ENCODE measurements at regions not wholly inside any gene's neighbourhood (a gene's known extent, or its start where the extent isn't known, plus 50 kb on each side); places are given as distances from the start of the nearest gene placed in this dataset.

DNA sequence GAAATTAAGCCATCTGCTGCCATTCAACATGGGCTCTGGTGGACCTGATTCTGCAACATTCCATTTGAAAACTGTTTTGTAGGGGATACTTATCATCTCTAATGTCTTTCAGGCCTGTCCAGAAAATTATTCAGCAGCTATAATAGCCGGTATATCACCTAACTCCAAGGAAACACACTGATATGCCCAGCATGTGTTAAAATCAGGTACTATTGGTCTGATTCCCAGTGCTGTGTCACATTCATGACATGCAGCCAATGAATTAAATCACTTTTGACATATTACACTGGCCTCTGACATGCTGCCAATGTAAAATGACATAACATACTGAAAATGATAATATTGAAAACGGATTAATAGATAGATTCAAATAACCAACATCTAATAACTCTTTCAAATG, 60.5 kb upstream of the IRX5 start:
- intact Hi-C loops (cut with micrococcal nuclease; ENCODE audit: unreplicated experiment): no loop called here
- TF ChIP-seq, protein P1, sequence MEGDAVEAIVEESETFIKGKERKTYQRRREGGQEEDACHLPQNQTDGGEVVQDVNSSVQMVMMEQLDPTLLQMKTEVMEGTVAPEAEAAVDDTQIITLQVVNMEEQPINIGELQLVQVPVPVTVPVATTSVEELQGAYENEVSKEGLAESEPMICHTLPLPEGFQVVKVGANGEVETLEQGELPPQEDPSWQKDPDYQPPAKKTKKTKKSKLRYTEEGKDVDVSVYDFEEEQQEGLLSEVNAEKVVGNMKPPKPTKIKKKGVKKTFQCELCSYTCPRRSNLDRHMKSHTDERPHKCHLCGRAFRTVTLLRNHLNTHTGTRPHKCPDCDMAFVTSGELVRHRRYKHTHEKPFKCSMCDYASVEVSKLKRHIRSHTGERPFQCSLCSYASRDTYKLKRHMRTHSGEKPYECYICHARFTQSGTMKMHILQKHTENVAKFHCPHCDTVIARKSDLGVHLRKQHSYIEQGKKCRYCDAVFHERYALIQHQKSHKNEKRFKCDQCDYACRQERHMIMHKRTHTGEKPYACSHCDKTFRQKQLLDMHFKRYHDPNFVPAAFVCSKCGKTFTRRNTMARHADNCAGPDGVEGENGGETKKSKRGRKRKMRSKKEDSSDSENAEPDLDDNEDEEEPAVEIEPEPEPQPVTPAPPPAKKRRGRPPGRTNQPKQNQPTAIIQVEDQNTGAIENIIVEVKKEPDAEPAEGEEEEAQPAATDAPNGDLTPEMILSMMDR (IDR thresholded peaks at IDR 0.05; ENCODE audit: unreplicated experiment): no peak
- H3K4me3 Mint-ChIP-seq (ENCODE audit: low read depth, unreplicated experiment): no peak overlapping the region
- no peak overlapping the region for H3K27ac Mint-ChIP-seq (ENCODE audit: unreplicated experiment)
- BruUV-seq (replicated peaks): no TSS peak
- H3K27me3 Mint-ChIP-seq (ENCODE audit: unreplicated experiment): no peaks in the 10 kb centered on the region
- H3K9me3 Mint-ChIP-seq (ENCODE audit: low read depth, unreplicated experiment): no peaks in the 10 kb centered on the region
- CTCF ChIA-PET: no interaction called here
- H3K4me1 Mint-ChIP-seq (ENCODE audit: low read depth, unreplicated experiment): no peaks in the 10 kb centered on the region
- H3K36me3 Mint-ChIP-seq (ENCODE audit: insufficient read depth, unreplicated experiment): no peaks in the 10 kb centered on the region
- DNase-seq: no peak

DNA sequence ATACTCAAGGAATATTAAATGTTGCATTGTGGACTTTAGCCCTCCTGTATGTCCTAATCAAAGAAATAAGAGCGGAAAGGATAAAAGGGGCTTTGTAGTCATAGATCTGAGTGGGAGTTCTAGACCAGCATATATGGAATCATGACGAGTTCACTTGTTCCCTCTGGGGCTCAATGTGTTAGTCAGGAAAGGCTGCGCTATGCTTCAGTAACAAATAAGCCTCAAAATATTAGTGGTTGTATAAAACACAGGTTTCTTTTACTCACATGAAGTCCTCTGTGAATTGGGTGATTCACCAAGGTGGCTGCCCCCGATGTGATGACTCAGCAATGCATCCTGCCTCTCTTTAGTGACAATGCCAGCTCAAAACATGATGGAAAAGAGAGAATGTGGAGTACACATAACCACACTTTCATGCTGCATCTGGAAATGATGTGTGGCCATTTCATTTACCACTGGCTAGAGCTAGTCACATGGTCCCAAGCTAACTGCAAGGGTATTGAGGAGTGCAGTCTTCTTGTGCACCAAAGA, 63.3 kb upstream of the IRX5 start:
- BruUV-seq (replicated peaks): no TSS peak
- no peak for DNase-seq
- Mint-ChIP-seq H3K27me3 (ENCODE audit: unreplicated experiment) (no peaks in the 10 kb centered on the region), H3K9me3 (ENCODE audit: low read depth, unreplicated experiment) (peaks cover 2% of the 10 kb centered on the region), H3K27ac (ENCODE audit: unreplicated experiment) (no peak overlapping the region), H3K4me3 (ENCODE audit: low read depth, unreplicated experiment) (no peak overlapping the region), H3K36me3 (ENCODE audit: insufficient read depth, unreplicated experiment) (no peaks in the 10 kb centered on the region), H3K4me1 (ENCODE audit: low read depth, unreplicated experiment) (no peaks in the 10 kb centered on the region)
- CTCF ChIA-PET: no interaction called here
- TF ChIP-seq, protein P1 (IDR thresholded peaks at IDR 0.05; ENCODE audit: unreplicated experiment): no peak
- intact Hi-C loops (cut with micrococcal nuclease; ENCODE audit: unreplicated experiment): no loop called here

DNA sequence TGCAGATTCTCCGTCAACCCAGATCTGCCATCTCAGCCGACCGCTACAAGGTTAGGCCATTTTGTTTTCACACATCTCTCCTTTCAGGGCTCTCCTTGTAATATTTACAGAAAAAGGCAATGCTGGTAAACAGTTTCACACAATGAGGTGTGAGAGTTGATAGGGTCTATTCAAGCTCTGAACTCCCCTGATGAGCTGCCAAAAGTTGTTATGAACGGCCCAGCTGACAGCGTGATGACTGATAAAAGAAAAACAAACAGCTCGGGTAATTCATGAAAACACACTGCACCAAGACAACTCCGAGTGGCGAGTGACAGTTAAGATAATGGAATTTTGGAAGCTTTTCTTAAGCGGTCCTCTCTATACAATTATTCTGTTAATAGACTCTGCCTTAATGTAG, 68.1 kb upstream of the IRX5 start:
- intact Hi-C loops (cut with micrococcal nuclease; ENCODE audit: unreplicated experiment): no loop called here
- H3K4me3 Mint-ChIP-seq (ENCODE audit: low read depth, unreplicated experiment): no peak overlapping the region
- no peak for DNase-seq
- CTCF ChIA-PET: no interaction called here
- no peaks in the 10 kb centered on the region for H3K36me3 Mint-ChIP-seq (ENCODE audit: insufficient read depth, unreplicated experiment)
- no peaks in the 10 kb centered on the region for H3K4me1 Mint-ChIP-seq (ENCODE audit: low read depth, unreplicated experiment)
- TF ChIP-seq, protein P1 (IDR thresholded peaks at IDR 0.05; ENCODE audit: unreplicated experiment): no peak
- no peaks in the 10 kb centered on the region for H3K27me3 Mint-ChIP-seq (ENCODE audit: unreplicated experiment)
- peaks cover 2% of the 10 kb centered on the region for H3K9me3 Mint-ChIP-seq (ENCODE audit: low read depth, unreplicated experiment)
- BruUV-seq (replicated peaks): no TSS peak
- no peak overlapping the region for H3K27ac Mint-ChIP-seq (ENCODE audit: unreplicated experiment)

DNA sequence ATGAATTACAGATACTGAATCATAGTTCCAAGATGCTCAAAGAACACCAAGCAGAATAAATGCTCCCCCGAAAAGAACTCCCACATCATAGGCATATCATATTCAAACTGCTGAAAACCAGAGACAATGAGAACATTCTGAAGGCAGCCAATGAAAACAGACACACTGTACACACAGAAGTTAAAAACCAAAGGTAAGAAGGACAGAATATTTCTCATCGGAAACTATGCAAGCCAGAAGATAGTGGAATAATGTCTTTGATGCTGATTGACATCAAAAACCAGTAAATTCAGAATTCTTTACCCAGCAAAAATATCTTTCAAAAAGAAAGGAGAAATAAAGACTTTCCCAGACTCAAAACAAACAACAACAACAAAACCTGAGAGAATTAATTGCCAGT, 73.8 kb upstream of the IRX5 start:
- BruUV-seq (replicated peaks): no TSS peak
- CTCF ChIA-PET: no interaction called here
- Mint-ChIP-seq H3K27me3 (ENCODE audit: unreplicated experiment) (no peaks in the 10 kb centered on the region), H3K9me3 (ENCODE audit: low read depth, unreplicated experiment) (peaks cover 6% of the 10 kb centered on the region), H3K36me3 (ENCODE audit: insufficient read depth, unreplicated experiment) (no peaks in the 10 kb centered on the region), H3K27ac (ENCODE audit: unreplicated experiment) (no peak overlapping the region), H3K4me1 (ENCODE audit: low read depth, unreplicated experiment) (no peaks in the 10 kb centered on the region), H3K4me3 (ENCODE audit: low read depth, unreplicated experiment) (no peak overlapping the region)
- no peak for DNase-seq
- TF ChIP-seq, protein P1 (IDR thresholded peaks at IDR 0.05; ENCODE audit: unreplicated experiment): no peak
- intact Hi-C loops (cut with micrococcal nuclease; ENCODE audit: unreplicated experiment): no loop called here
